Esophagus (tissue), 2 donors: ENCODE measurements at regions not wholly inside any gene's neighbourhood (a gene's known extent, or its start where the extent isn't known, plus 50 kb on each side); places are given as distances from the start of the nearest gene placed in this dataset.

ENCODE experiments used
- H3K27ac ChIP-seq, 2 donors: one replicate each; pipeline ENCODE4 v1.5.1; 2013; ENCODE audit warnings: low read depth in 2 of 2, mild to moderate bottlenecking in 2 of 2, inconsistent platforms in 1 of 2, low read length in 1 of 2, moderate library complexity in 1 of 2
- H3K27me3 ChIP-seq, 2 donors: one replicate each; pipeline ENCODE4 v1.6.1; 2013; ENCODE audit warnings: low read length in 2 of 2, control low read depth in 1 of 2, mild to moderate bottlenecking in 1 of 2; ENCODE audit not compliant: insufficient read depth in 2 of 2, control insufficient read depth in 1 of 2
- H3K36me3 ChIP-seq, 2 donors: one replicate each; pipeline ENCODE4 v1.6.1; 2013; ENCODE audit warnings: low read length in 1 of 2; ENCODE audit not compliant: control insufficient read depth in 2 of 2, insufficient read depth in 2 of 2
- H3K4me1 ChIP-seq, 2 donors: one replicate each; pipeline ENCODE4 v1.6.1; 2013; ENCODE audit warnings: low read length in 1 of 2; ENCODE audit not compliant: control insufficient read depth in 2 of 2, insufficient read depth in 2 of 2
- H3K4me3 ChIP-seq, 2 donors: one replicate each; pipeline ENCODE4 v1.5.1; 2013; ENCODE audit warnings: low read length in 2 of 2, mild to moderate bottlenecking in 2 of 2, low read depth in 1 of 2, moderate library complexity in 1 of 2
- H3K9me3 ChIP-seq, 2 donors: one replicate each; pipeline ENCODE4 v1.6.1; 2013; ENCODE audit warnings: mild to moderate bottlenecking in 2 of 2, low read depth in 1 of 2, low read length in 1 of 2, moderate library complexity in 1 of 2; ENCODE audit not compliant: control insufficient read depth in 2 of 2, insufficient read depth in 1 of 2
- WGBS, 2 donors: extraction: QIAGEN DNeasy Blood & Tissue Kit; methylation state at CpG; one replicate each; pipeline ENCODE4 v1.1.7; 2013; 5-methylcytosine and 5-hydroxymethylcytosine counted together
- donor health status: healthy with polysubstance abuse.
- donor health status: Bipolar disorder and iron deficiency.

DNA sequence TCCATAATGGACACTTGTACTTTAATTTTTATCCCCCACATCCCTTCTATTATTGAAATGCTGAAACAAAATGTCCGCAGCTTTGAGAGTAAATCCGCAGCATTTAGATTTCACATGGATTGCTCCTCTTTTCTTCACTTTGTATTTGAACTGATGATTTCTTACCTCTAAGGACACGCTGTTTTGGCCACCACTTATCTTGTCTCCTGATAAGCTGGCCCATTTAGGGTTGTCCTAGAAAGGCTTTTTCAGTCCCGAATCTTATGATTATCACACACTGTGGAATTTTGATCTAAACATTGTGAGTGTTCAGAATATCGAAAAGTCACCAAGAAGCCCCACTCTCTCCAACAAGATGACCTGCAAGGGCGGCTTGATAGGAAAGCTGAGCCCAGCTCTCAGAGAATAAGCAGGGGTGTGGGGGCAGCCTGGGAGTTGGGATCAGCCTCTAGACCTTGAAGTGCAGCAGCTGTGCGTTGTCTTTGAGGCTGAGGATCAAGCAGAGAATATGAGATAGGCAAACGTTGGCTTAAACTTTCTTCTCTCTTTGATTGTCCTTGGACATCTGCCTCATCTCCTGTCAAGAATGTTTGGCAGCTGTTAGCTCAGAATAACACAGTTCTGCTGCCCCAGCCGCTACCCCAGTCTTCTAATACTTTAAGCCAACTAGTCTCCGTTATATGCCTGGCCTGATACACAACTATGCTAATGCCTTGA, 399.7 kb upstream of the NR2F2 start:
- no peaks in the 10 kb centered on the region for H3K27me3 ChIP-seq
- H3K36me3 ChIP-seq = no peaks in the 10 kb centered on the region
- WGBS, 2 donors = 73 to 76% methylated on average over 10 of the region's 10 CpGs
- no peaks in the 10 kb centered on the region for H3K4me1 ChIP-seq
- H3K27ac ChIP-seq = no peak overlapping the region
- no peaks in the 10 kb centered on the region for H3K9me3 ChIP-seq
- no peak overlapping the region for H3K4me3 ChIP-seq

DNA sequence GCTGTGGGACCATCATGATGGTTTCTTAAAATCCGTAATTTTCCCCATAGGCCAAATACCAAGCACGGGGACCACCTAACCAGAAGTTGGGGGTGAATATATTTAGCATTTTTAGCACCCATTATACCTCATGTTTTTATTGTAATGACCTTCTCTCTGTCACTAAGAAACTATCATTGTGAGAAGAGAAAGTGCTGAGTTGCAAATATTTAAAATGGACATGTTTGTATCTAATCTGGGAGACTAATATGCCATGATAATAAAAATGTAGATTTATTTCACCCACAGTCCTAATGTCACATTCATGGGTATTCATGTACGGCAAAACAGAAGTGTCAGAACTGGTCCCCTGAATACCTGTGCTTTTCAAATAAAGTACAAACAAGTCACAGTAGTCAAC, 398.9 kb upstream of the NR2F2 start:
- Histone ChIP-seq H3K27ac (no peak overlapping the region), H3K4me3 (no peak overlapping the region), H3K9me3 (no peaks in the 10 kb centered on the region), H3K36me3 (no peaks in the 10 kb centered on the region), H3K4me1 (no peaks in the 10 kb centered on the region), H3K27me3 (no peaks in the 10 kb centered on the region)
- WGBS, 2 donors = 88 to 89% methylated on average over 3 of the region's 3 CpGs

DNA sequence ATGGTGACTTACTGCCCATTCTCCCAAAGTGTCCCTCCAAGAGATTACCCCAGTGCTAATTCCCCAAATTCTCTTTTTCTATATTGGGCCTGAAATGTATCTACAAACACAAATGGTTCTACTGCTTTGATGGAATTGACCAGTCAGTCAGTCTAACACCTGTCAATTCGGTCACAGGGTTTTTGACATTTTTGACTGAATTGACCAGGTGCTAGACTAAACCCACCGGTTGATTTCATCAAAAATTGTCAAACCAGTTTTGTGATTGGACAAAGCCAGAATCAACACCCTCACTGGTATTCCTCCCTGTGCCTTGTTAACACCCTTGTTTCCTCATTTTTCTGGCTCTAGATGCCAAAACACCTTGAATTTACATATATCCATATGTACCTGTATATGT, 398.4 kb upstream of the NR2F2 start:
- no peaks in the 10 kb centered on the region for H3K36me3 ChIP-seq
- no peak overlapping the region for H3K4me3 ChIP-seq
- no peaks in the 10 kb centered on the region for H3K4me1 ChIP-seq
- H3K9me3 ChIP-seq = no peaks in the 10 kb centered on the region
- no peaks in the 10 kb centered on the region for H3K27me3 ChIP-seq
- no peak overlapping the region for H3K27ac ChIP-seq
- 90 to 91% methylated on average over 2 of the region's 2 CpGs for WGBS, 2 donors

DNA sequence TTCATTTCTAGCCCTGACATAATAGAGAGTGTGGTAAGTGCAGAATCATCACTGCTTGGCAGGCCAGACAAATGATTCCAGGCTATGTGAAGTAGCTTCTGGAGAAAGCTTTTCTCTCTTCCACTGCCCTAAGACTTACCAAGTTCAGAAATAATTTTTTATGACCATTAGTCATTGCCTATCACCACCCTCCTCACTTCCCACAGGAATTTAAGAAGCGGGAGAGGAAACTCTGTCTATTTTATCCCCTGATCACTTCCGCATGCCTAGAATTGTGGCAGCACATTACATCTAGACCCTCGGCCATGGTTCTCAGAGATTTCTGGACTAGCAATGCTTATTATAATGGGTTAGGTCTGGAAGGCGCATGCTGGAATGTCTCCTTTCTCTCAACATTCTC, 397.8 kb upstream of the NR2F2 start:
- no peaks in the 10 kb centered on the region for H3K9me3 ChIP-seq

DNA sequence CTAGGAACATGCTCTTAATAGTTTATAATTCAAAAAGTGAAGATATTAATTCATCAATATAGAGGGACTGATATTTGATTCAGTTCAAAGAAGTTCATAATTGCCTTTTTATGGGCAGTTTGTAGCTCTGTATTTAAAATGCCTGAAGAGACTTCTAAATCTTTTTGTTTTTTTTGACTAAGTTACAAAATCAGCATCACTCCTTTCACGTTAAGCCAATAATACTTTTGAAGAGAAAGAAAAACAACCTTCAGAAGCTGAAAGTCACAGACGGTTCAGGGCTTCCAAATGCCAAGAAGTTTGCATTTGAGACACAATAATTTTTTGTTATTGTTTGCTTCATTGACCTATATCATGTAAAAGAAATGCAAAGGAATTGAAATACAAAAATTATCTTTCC, 394.6 kb upstream of the NR2F2 start:
- Histone ChIP-seq H3K27ac (no peak overlapping the region), H3K4me3 (no peak overlapping the region)
- 65 to 72% methylated on average over 2 of the region's 2 CpGs for WGBS, 2 donors

More for the DNA sequence above, 397.8 kb upstream of the NR2F2 start:
- H3K27ac ChIP-seq = no peak overlapping the region
- WGBS, 2 donors = 80 to 85% methylated on average over 4 of the region's 4 CpGs
- no peaks in the 10 kb centered on the region for H3K27me3 ChIP-seq
- H3K36me3 ChIP-seq = no peaks in the 10 kb centered on the region
- no peak overlapping the region for H3K4me3 ChIP-seq
- no peaks in the 10 kb centered on the region for H3K4me1 ChIP-seq

DNA sequence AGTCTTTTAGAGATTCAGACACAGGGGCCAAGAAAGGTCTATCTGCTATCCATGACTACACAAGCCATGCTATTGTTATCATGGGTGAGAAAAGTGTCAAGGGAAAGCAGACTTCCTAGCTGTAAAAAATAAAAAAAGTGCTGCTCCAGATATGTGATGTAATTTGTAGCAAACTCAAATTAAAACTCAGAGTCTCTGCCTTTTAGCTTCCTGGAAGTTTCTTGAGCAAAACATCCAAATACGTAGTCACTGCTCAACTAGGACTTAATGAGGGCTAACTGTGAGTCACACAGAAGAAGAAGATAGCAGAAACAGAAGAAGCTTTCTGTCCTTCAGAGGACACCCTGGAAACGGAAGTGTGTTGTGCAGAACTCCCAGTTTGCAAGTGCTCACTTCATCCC, 393.4 kb upstream of the NR2F2 start:
- Histone ChIP-seq H3K36me3 (no peaks in the 10 kb centered on the region), H3K4me1 (no peaks in the 10 kb centered on the region), H3K9me3 (no peaks in the 10 kb centered on the region), H3K27me3 (no peaks in the 10 kb centered on the region), H3K4me3 (no peak overlapping the region), H3K27ac (no peak overlapping the region)
- 78 to 88% methylated on average over 2 of the region's 2 CpGs for WGBS, 2 donors

More for the DNA sequence above, 394.6 kb upstream of the NR2F2 start:
- no peaks in the 10 kb centered on the region for H3K9me3 ChIP-seq
- no peaks in the 10 kb centered on the region for H3K36me3 ChIP-seq
- no peaks in the 10 kb centered on the region for H3K4me1 ChIP-seq
- H3K27me3 ChIP-seq = no peaks in the 10 kb centered on the region

DNA sequence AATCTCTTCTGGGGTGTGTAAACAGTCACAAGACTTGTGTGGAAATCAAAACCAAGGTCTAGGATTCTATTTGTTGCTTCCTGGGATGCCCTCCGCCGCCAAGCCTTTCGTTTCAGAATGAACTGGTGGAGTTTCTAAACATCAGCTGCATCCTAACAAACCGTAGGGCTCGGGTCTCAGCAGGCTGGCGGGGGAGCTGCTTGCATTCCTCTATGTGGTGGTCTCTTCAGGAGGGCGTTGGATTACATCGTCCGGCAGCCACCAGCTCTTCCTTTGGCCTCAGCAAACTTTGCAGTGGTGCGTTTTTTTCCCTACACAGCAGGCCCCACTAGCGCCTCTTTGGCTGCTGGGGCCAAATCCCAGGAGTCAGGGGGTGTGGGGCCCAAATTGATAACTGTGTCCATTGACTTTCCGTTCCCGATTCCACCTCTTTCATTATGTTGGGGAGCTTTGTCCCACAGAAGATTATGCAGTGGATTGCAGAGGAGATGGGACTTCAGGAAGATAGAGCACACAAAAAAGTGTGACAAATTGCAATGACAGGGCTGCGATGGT, 390.0 kb upstream of the NR2F2 start:
- Histone ChIP-seq H3K4me1 (no peaks in the 10 kb centered on the region), H3K9me3 (no peaks in the 10 kb centered on the region), H3K4me3 (no peak overlapping the region), H3K27me3 (no peaks in the 10 kb centered on the region), H3K27ac (no peak overlapping the region), H3K36me3 (no peaks in the 10 kb centered on the region)
- 89 to 91% methylated on average over 14 of the region's 14 CpGs for WGBS, 2 donors

DNA sequence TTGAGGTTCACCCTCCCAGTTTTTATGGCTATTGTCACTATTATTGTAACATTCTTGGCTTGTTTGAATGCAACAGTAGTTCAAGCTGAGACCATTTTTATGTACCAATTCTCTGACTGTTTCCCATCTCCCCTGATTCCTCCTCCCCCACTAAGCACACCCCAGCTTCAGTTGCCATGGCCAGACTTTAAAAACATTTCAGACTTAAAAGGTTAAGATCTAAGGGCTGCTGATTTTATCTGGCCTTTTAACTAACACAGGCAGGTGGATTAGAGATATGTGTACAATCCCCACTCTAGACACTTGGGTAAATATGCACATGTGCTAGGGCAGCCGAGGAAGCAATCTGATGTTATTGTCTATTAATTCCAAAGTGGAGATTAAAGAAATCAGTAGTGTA, 386.3 kb upstream of the NR2F2 start:
- Histone ChIP-seq H3K27ac (no peak overlapping the region), H3K4me3 (no peak overlapping the region), H3K36me3 (no peaks in the 10 kb centered on the region), H3K4me1 (no peaks in the 10 kb centered on the region), H3K9me3 (no peaks in the 10 kb centered on the region), H3K27me3 (no peaks in the 10 kb centered on the region)
- 33 to 68% methylated on average over 1 of the region's 1 CpG for WGBS, 2 donors

DNA sequence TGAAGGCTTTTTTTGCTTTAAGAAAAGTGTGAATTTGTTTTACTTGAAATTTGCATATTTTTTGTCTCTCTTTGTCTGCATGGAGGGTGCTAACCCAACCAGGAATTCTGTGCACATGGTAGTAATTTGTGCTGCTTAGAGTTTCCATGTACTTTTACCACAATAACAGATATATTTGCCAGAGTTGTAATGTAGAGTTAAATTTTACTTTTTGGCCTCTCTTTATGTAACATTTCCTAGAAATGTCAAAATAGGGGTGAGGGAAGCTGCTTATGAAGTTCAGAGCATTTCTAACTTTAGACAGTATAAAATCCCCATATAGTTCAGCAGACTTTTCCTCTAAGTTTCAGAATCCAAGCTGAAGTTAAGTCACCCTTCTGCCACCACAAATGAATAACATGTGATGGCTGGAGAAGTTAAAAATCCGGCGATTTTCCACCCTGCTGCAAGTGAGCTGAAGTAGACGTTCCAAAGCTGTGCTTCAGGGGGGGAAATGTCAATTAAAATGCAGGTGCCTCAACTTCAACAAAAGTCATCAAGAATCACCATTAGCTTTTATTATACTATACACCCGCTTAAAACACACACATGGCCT, 385.7 kb upstream of the NR2F2 start:
- H3K27ac ChIP-seq = no peak overlapping the region

DNA sequence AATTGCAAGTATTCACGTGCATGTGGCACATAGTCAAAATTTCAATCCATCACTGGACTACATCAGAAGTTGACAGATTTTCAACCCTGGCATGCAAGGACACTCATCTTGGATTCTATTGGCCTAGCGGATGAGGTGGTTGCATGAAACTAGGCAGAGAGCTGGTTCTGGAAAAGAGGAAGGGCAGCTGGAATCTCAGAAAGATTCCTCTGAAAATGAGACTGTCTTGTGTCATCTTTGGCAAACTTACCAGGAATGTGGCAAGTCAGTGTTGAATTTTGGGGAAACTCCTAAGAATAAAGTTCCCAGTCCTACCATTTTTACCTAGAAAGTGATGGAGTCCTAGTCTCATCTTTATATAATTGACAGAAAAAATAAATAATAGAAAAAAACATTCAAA, 384.3 kb upstream of the NR2F2 start:
- H3K27ac ChIP-seq = no peak overlapping the region
- H3K27me3 ChIP-seq = no peaks in the 10 kb centered on the region
- H3K9me3 ChIP-seq = no peaks in the 10 kb centered on the region
- H3K4me1 ChIP-seq = no peaks in the 10 kb centered on the region
- 86 to 88% methylated on average over 2 of the region's 2 CpGs for WGBS, 2 donors
- H3K36me3 ChIP-seq = no peaks in the 10 kb centered on the region
- no peak overlapping the region for H3K4me3 ChIP-seq

More for the DNA sequence above, 385.7 kb upstream of the NR2F2 start:
- H3K36me3 ChIP-seq = no peaks in the 10 kb centered on the region
- no peaks in the 10 kb centered on the region for H3K9me3 ChIP-seq
- H3K4me3 ChIP-seq = no peak overlapping the region
- H3K27me3 ChIP-seq = no peaks in the 10 kb centered on the region
- no peaks in the 10 kb centered on the region for H3K4me1 ChIP-seq
- WGBS, 2 donors = 76 to 79% methylated on average over 4 of the region's 4 CpGs
